Neuron (in vitro differentiated cells): ENCODE measurements at regions not wholly inside any gene's neighbourhood (a gene's known extent, or its start where the extent isn't known, plus 50 kb on each side); places are given as distances from the start of the nearest gene placed in this dataset.

Experiments
- H2AFZ ChIP-seq: one replicate; pipeline ENCODE4 v1.6.1; 2013; ENCODE audit warnings: low read depth, mild to moderate bottlenecking, inconsistent platforms, low read length, moderate library complexity
- H3K27me3 ChIP-seq: one replicate; pipeline ENCODE4 v1.6.1; 2013; ENCODE audit warnings: low read length; ENCODE audit not compliant: insufficient read depth
- H3K36me3 ChIP-seq: one replicate; pipeline ENCODE4 v1.6.1; 2013; ENCODE audit warnings: low read length; ENCODE audit not compliant: insufficient read depth
- H3K4me1 ChIP-seq: one replicate; pipeline ENCODE4 v1.6.1; 2013; ENCODE audit warnings: low read length; ENCODE audit not compliant: insufficient read depth
- H3K4me3 ChIP-seq: 2 replicates; pipeline ENCODE4 v1.5.1; 2013; ENCODE audit warnings: mild to moderate bottlenecking, low read length, moderate library complexity
- H3K9me3 ChIP-seq: one replicate; pipeline ENCODE4 v1.6.1; 2013; ENCODE audit warnings: low read length

DNA sequence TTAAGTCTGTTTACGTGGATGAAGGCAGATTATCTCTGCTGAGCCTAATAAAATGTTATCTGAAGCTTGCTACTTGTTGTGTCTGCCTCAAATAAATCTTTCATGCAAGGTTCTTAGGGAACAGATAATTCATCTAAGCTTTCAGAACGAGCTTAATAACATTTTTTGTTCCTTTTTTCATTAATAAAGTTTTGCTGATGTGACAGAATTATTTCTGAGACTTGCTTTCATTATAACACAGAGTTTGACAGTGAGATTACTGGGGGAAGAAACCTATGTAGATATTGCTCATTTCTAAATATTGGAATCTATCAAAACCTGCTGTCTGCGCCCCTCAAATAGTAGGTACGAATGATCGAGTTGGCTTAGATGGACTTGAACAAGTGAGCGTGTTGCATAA lies 948.7 kb upstream of the SEL1L start:
- Histone ChIP-seq H3K36me3 (no peaks in the 10 kb centered on the region), H3K4me3 (no peak overlapping the region), H3K27me3 (no peaks in the 10 kb centered on the region), H3K9me3 (no peaks in the 10 kb centered on the region), H2AFZ (no peak overlapping the region), H3K4me1 (no peaks in the 10 kb centered on the region)

DNA sequence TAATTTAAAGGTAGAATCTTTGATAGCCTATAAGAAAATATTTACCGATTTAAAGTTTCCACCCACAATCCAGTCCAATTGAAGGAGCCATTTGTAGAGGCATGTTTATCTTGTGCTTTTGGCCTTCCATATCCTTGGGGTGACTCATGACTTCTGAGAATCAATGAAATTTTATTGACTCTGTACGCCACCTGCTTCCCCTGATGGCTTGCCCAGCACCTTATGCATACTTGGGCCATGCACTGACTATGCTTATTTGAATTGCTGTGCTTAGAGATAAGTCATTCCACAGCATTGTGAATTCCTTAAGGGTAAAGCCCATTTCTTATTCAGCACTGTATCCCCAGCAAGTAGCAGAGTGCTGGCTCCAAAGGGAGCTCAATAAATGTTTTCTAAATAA lies 954.8 kb upstream of the SEL1L start:
- no peaks in the 10 kb centered on the region for H3K9me3 ChIP-seq
- H3K36me3 ChIP-seq, result no peaks in the 10 kb centered on the region
- H3K27me3 ChIP-seq, result no peaks in the 10 kb centered on the region
- no peak overlapping the region for H2AFZ ChIP-seq
- no peaks in the 10 kb centered on the region for H3K4me1 ChIP-seq
- no peak overlapping the region for H3K4me3 ChIP-seq

DNA sequence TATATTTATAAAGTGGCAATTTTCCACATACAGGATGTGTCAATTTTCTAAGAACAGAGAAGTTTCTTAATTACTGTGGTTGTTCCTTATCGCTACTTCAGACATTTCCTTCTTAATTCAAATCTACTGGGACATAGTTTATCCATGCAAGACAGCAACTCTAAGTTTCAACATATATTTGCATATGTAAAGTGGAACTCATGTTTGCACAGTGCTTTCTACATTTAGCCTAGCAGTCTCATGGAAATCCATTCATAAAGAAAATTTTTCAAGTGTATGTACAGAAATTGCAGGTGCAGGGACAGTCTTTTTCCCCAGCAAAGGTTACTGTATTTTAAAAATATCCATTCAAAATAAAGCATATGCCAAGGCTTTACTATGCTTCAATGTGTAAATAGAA lies 956.7 kb upstream of the SEL1L start:
- Histone ChIP-seq H3K9me3 (no peaks in the 10 kb centered on the region), H3K4me1 (no peaks in the 10 kb centered on the region), H3K36me3 (no peaks in the 10 kb centered on the region), H2AFZ (no peak overlapping the region), H3K27me3 (no peaks in the 10 kb centered on the region), H3K4me3 (no peak overlapping the region)

DNA sequence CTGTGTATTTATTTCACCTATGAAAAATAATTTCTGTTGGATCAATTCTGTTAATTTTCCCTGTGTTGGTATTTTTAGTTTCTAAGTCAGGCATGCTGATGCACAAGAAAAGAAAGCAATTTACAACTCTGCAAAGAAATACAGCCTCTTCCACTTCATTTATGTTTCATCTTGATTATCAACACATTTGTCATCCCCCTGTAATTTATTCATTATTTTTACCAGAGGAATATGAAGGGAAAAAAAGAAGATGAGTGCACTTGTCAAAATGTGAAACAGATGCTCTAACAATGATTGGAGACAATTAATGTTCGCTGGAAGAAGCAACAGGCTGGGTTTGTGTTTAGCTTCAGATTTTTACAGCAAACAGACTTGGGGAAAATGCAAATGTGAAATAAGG lies 958.5 kb upstream of the SEL1L start:
- no peaks in the 10 kb centered on the region for H3K4me1 ChIP-seq
- H3K9me3 ChIP-seq, result no peaks in the 10 kb centered on the region
- no peaks in the 10 kb centered on the region for H3K27me3 ChIP-seq
- no peak overlapping the region for H2AFZ ChIP-seq
- no peaks in the 10 kb centered on the region for H3K36me3 ChIP-seq
- H3K4me3 ChIP-seq, result no peak overlapping the region

DNA sequence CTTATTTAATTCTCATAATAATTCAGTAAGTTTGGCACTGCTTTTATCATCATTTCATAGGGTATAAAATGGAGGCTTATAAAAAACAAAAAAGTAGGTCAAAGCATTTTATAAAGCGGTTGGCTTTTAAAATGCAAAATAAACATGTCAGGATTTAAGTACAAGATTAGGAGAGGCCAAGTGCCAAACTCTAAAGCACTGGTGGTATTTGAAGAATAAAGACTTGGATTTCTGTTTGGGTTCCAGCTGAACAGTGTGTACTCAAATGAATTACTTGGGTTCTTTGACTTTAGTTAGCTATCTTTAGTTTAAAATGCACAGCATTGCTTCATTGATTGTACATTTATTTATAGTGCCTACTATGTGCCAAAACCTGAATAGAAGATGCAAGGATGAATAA lies 966.6 kb upstream of the SEL1L start:
- H3K27me3 ChIP-seq, result no peaks in the 10 kb centered on the region
- H3K36me3 ChIP-seq, result no peaks in the 10 kb centered on the region
- no peak overlapping the region for H2AFZ ChIP-seq

DNA sequence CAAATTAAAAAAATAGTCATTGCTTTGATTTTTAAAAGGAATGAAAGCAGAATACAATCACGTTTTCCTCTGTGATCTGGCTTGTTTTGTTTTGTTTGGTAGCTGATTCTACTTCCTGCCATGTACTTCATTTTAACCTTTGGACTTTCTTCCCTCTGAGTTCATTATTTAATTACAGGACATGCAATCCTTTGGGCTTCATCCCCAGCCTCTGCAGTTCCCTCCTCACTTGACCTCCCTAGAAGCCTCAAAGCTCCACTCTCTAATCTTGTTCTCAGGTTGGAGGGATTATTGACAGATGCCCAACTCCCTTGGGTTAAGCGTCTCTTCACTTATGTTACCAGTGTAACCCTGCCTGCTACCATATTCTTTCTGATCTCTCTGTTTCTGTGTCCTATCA lies 967.9 kb upstream of the SEL1L start:
- Histone ChIP-seq H3K36me3 (no peaks in the 10 kb centered on the region), H3K27me3 (no peaks in the 10 kb centered on the region), H2AFZ (no peak overlapping the region), H3K4me3 (no peak overlapping the region), H3K4me1 (no peaks in the 10 kb centered on the region), H3K9me3 (no peaks in the 10 kb centered on the region)

More for the DNA sequence above, 966.6 kb upstream of the SEL1L start:
- H3K9me3 ChIP-seq, result no peaks in the 10 kb centered on the region
- H3K4me3 ChIP-seq, result no peak overlapping the region
- no peaks in the 10 kb centered on the region for H3K4me1 ChIP-seq

DNA sequence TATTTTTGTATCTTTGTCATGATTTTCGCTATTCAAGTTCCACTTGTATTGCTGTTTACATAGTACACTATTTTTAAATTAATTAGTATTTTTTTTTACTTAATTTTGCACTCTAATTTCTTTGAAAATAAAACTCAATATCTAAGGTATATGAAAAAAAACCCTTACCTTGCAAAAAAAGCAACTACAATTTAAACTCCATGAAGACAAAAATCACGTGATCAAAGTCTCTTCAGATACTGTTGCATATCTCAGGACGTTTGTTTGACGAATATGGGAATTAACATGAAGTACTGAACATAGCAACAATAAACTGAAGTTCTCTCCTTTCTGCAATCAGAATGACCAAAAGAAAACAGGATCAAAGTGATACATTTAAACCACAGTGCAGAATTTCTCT lies 968.4 kb upstream of the SEL1L start:
- Histone ChIP-seq H2AFZ (no peak overlapping the region), H3K4me3 (no peak overlapping the region), H3K9me3 (no peaks in the 10 kb centered on the region), H3K27me3 (no peaks in the 10 kb centered on the region), H3K4me1 (no peaks in the 10 kb centered on the region), H3K36me3 (no peaks in the 10 kb centered on the region)

DNA sequence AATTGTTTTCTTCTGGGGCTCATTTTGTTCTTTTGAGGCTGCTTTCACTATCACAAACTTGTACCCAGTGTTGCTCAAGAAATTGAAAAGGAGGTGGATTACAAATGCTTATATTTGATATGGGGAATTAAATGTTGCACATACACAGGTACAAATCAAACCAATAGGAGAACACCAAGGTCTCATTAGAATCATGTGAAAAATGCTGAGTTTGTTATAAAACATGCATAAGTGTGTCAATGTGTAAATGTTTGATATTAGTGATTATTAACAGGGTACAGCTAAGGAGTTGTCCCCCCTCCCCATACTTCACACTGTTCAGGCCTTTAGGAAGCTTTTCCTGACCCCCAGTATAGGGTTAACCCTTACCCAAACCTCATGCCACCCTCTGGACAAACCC lies 971.2 kb upstream of the SEL1L start:
- no peaks in the 10 kb centered on the region for H3K9me3 ChIP-seq
- no peak overlapping the region for H2AFZ ChIP-seq
- H3K4me3 ChIP-seq, result no peak overlapping the region
- H3K27me3 ChIP-seq, result no peaks in the 10 kb centered on the region
- no peaks in the 10 kb centered on the region for H3K36me3 ChIP-seq
- no peaks in the 10 kb centered on the region for H3K4me1 ChIP-seq

DNA sequence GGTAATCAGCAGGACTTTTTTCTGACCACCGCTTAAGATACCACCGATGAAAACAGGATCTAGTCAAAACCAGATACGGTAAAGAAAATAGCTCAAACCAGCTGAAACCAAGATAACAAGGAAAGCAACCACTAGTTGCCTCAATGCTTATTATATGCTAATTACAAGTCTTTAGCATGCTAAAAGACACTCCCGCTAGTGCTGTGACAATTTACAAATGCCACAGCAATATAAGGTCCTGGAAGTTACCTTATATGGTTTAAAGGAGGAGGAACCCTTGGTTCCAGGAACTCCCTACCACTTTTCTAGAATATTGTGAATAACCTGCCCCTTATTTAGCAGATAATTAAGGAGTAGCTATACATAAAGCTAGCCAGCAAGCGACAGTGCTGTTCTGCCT lies 976.4 kb upstream of the SEL1L start:
- Histone ChIP-seq H2AFZ (no peak overlapping the region), H3K27me3 (no peaks in the 10 kb centered on the region), H3K4me1 (no peaks in the 10 kb centered on the region), H3K4me3 (no peak overlapping the region), H3K9me3 (no peaks in the 10 kb centered on the region), H3K36me3 (no peaks in the 10 kb centered on the region)

DNA sequence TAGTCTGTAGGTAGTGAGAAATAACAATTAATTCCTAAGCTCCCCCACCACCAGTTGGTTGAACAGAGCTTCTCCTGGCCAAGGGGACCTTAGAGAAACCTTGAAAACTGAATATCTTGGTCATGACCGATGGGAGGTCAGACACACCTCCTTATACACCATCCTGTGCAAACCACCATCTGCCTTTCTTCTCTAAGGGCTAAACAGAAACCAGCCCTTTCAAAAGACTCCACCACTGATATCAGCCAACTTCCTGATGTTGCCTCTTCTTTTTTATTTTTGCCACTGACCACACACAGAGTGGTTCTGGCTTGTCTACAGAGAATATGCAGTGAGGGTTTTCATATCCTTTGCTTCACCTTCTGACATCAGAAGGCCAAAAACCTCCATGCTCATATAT lies 977.7 kb upstream of the SEL1L start:
- Histone ChIP-seq H3K36me3 (no peaks in the 10 kb centered on the region), H3K4me1 (no peaks in the 10 kb centered on the region), H2AFZ (no peak overlapping the region), H3K27me3 (no peaks in the 10 kb centered on the region), H3K9me3 (no peaks in the 10 kb centered on the region), H3K4me3 (no peak overlapping the region)

DNA sequence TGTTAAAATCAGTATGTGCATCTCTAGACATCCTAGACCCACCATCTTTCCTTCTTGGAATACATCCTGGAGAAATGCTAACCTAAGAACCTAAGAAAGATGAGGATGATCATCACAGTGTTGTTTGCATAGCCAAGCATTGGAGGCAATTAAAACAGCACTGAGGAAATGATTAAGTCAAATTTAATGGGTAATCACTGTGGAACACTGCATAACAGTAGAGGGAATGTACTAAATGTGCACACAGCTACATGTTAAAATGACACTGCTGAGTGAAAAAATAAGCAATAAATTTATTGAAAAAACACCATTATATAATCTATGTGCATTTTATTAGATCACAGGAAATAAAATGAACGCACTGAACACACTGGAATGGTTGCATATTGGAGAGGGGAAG lies 987.1 kb upstream of the SEL1L start:
- H3K4me3 ChIP-seq, result no peak overlapping the region
- H3K4me1 ChIP-seq, result no peaks in the 10 kb centered on the region
- no peak overlapping the region for H2AFZ ChIP-seq

DNA sequence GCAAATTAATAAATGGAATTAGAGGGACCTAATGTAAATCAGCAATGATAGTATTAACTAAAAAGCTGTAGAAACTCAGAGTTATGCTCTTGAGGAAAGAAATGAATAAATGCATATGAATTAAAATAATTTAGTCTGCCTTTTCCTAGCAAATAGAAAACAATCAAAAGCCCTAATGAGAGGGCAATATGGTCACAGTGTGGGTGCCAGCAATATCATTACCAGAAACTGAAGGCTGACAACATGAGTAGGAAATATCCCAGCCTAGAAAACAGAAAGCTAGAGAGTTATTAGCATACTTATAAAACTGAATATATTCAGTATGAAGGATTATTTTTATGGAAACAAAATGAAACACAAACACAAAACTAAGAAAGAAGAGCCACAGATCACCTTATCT lies 987.5 kb upstream of the SEL1L start:
- no peak overlapping the region for H2AFZ ChIP-seq
- H3K4me1 ChIP-seq, result no peaks in the 10 kb centered on the region
- H3K36me3 ChIP-seq, result no peaks in the 10 kb centered on the region
- H3K4me3 ChIP-seq, result no peak overlapping the region
- H3K27me3 ChIP-seq, result no peaks in the 10 kb centered on the region
- no peaks in the 10 kb centered on the region for H3K9me3 ChIP-seq

More for the DNA sequence above, 987.1 kb upstream of the SEL1L start:
- Histone ChIP-seq H3K9me3 (no peaks in the 10 kb centered on the region), H3K27me3 (no peaks in the 10 kb centered on the region), H3K36me3 (no peaks in the 10 kb centered on the region)

DNA sequence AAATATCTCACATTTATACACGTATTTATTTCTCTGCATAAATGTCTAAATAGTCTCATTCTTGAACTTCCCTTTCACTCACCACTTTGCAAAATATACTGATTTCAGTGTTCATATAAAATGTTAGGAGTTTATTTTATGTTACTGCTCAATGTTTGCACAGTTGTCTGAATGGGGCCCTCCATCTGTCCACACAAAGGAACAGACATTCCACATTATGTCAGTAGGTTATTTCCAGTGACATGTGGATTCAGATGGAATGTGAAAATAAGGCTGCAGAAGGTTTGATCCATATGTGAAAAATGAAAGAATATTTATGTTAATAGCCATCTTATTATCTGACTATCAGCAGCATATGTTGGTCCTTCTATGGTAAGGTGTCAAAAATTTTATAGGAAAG lies 994.4 kb upstream of the SEL1L start:
- Histone ChIP-seq H3K4me1 (peaks cover 6% of the 10 kb centered on the region), H3K27me3 (no peaks in the 10 kb centered on the region), H3K9me3 (no peaks in the 10 kb centered on the region), H2AFZ (no peak overlapping the region), H3K4me3 (no peak overlapping the region), H3K36me3 (no peaks in the 10 kb centered on the region)

DNA sequence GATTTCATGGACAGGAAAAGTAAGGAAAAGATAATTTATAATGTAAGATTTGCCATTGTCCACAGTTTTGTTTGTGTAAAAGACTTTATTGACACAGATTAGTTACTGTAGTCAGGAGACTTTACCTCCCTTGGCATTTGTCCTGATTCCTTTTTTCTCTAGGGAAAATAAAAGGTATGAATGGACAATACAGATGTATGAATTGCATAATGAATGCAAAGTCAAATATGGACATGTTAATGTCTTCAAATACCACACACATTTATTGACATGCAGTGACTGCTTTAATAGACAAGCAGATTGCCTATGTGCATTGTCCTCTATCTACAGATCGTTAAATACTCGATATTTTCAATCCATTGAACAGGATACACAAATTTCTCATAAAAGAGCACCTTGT lies 999.7 kb upstream of the SEL1L start:
- Histone ChIP-seq H2AFZ (no peak overlapping the region), H3K9me3 (no peaks in the 10 kb centered on the region), H3K4me1 (no peaks in the 10 kb centered on the region), H3K4me3 (no peak overlapping the region), H3K27me3 (no peaks in the 10 kb centered on the region), H3K36me3 (no peaks in the 10 kb centered on the region)
